ENCODE measurements at regions not wholly inside any gene's neighbourhood (a gene's known extent, or its start where the extent isn't known, plus 50 kb on each side); places are given as distances from the start of the nearest gene placed in this dataset.

- intact Hi-C loops (cut with DNase I): no loop called here
- Histone ChIP-seq H3K27ac (no peak overlapping the region), H3K9me3 (replicated peaks in 1 of 3) (no peaks in the 10 kb centered on the region), H3K4me3 (no peak overlapping the region), H3K4me1 (replicated peaks in 1 of 2) (no peaks in the 10 kb centered on the region), H3K27me3 (no peaks in the 10 kb centered on the region), H3K36me3 (replicated peaks in 1 of 2) (no peaks in the 10 kb centered on the region)
- WGBS, 4 donors: 55 to 67% (median 63%) methylated on average over 1 of the region's 1 CpG
- TF ChIP-seq POLR2A (IDR thresholded peaks at IDR 0.05) (no peak), CTCF (IDR thresholded peaks at IDR 0.05) (no peak)
- DNase-seq: no peak
These were observed 896.3 kb upstream of the HS3ST1 start for GRCh38 chr4:12324965-12325364.

- TF ChIP-seq CTCF (IDR thresholded peaks at IDR 0.05) (no peak), POLR2A (IDR thresholded peaks at IDR 0.05) (no peak)
These were observed 891.1 kb upstream of the HS3ST1 start for GRCh38 chr4:12319765-12320164.

GRCh38 chr4:12304905-12305304, 876.2 kb upstream of the HS3ST1 start:
- Histone ChIP-seq H3K27me3 (no peaks in the 10 kb centered on the region), H3K36me3 (replicated peaks in 1 of 2) (no peaks in the 10 kb centered on the region), H3K27ac (no peak overlapping the region), H3K9me3 (replicated peaks in 1 of 3) (no peaks in the 10 kb centered on the region), H3K4me1 (replicated peaks in 1 of 2) (no peaks in the 10 kb centered on the region), H3K4me3 (no peak overlapping the region)
- 61 to 81% (median 66%) methylated on average over 3 of the region's 3 CpGs for WGBS, 4 donors
- no peak for DNase-seq
- TF ChIP-seq CTCF (IDR thresholded peaks at IDR 0.05) (no peak), POLR2A (IDR thresholded peaks at IDR 0.05) (no peak)
- intact Hi-C loops (cut with DNase I): no loop called here

More at GRCh38 chr4:12319765-12320164, 891.1 kb upstream of the HS3ST1 start:
- no peak for DNase-seq
- Histone ChIP-seq H3K4me1 (replicated peaks in 1 of 2) (no peaks in the 10 kb centered on the region), H3K36me3 (replicated peaks in 1 of 2) (no peaks in the 10 kb centered on the region), H3K9me3 (replicated peaks in 1 of 3) (no peaks in the 10 kb centered on the region), H3K4me3 (no peak overlapping the region), H3K27me3 (no peaks in the 10 kb centered on the region), H3K27ac (no peak overlapping the region)
- 54 to 68% (median 56%) methylated on average over 4 of the region's 4 CpGs for WGBS, 4 donors
- intact Hi-C loops (cut with DNase I): no loop called here

DNA sequence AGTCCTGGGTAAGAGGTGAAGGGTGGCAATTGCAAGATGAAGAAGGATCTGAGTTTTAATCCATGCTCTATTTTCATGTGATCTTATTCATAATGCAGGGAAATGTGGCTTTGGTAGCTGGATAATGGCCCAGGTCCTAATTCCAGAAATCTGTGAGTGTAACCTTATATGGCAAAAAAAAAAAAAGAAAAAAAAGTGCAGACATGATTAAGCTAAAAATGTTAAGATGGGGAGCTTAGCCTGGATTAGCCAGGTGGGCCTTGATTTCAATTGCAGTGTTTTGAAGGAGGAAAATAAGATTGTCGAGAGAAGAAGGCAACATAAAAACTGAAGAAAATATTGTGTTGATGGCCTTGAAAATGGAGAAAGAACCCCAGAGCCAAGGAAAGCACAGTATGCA, 867.7 kb upstream of the HS3ST1 start:
- Histone ChIP-seq H3K27me3 (no peaks in the 10 kb centered on the region), H3K9me3 (replicated peaks in 1 of 3) (no peaks in the 10 kb centered on the region), H3K36me3 (replicated peaks in 1 of 2) (no peaks in the 10 kb centered on the region), H3K4me3 (no peak overlapping the region), H3K4me1 (replicated peaks in 1 of 2) (no peaks in the 10 kb centered on the region), H3K27ac (no peak overlapping the region)
- intact Hi-C loops (cut with DNase I): no loop called here
- no peak for DNase-seq
- no peak for TF ChIP-seq CTCF (IDR thresholded peaks at IDR 0.05)
- WGBS, 4 donors: 75 to 84% (median 78%) methylated on average over 1 of the region's 1 CpG
